Astrocyte of the cerebellum (primary cell): ENCODE measurements at regions not wholly inside any gene's neighbourhood (a gene's known extent, or its start where the extent isn't known, plus 50 kb on each side); places are given as distances from the start of the nearest gene placed in this dataset.

ENCODE experiments used
- DNase-seq: peaks from one replicate; pipeline ENCODE4 v3.0.0-alpha.2; 2011; ENCODE audit warnings: low read depth
- H3K4me3 ChIP-seq: 2 replicates; pipeline ENCODE4 v1.5.1; 2011; ENCODE audit warnings: mild to moderate bottlenecking, low read depth, low read length, moderate library complexity
- in situ Hi-C: cut with HindIII; loops from 2 replicates; pipeline ENCODE4 v1.10.0; 2017; ENCODE audit warnings: low sequenced_read_pairs
- TF ChIP-seq, protein P1 (sequence below): IDR thresholded peaks from 2 replicates; pipeline ENCODE4 v1.5.1; 2012; ENCODE audit warnings: low read length, low read depth, moderate library complexity, mild to moderate bottlenecking; ENCODE audit errors: missing control alignments

GRCh38 chr13:86403181-86403580 lies 604.0 kb upstream of the SLITRK6 start:
- H3K4me3 ChIP-seq = no peak overlapping the region
- no peak for DNase-seq
- TF ChIP-seq, protein P1, sequence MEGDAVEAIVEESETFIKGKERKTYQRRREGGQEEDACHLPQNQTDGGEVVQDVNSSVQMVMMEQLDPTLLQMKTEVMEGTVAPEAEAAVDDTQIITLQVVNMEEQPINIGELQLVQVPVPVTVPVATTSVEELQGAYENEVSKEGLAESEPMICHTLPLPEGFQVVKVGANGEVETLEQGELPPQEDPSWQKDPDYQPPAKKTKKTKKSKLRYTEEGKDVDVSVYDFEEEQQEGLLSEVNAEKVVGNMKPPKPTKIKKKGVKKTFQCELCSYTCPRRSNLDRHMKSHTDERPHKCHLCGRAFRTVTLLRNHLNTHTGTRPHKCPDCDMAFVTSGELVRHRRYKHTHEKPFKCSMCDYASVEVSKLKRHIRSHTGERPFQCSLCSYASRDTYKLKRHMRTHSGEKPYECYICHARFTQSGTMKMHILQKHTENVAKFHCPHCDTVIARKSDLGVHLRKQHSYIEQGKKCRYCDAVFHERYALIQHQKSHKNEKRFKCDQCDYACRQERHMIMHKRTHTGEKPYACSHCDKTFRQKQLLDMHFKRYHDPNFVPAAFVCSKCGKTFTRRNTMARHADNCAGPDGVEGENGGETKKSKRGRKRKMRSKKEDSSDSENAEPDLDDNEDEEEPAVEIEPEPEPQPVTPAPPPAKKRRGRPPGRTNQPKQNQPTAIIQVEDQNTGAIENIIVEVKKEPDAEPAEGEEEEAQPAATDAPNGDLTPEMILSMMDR = no peak
- in situ Hi-C loops = no loop called here

GRCh38 chr13:86409466-86410241 lies 610.4 kb upstream of the SLITRK6 start:
- H3K4me3 ChIP-seq = no peak overlapping the region
- in situ Hi-C loops = no loop called here
- DNase-seq = no peak
- TF ChIP-seq, protein P1 = no peak

DNA sequence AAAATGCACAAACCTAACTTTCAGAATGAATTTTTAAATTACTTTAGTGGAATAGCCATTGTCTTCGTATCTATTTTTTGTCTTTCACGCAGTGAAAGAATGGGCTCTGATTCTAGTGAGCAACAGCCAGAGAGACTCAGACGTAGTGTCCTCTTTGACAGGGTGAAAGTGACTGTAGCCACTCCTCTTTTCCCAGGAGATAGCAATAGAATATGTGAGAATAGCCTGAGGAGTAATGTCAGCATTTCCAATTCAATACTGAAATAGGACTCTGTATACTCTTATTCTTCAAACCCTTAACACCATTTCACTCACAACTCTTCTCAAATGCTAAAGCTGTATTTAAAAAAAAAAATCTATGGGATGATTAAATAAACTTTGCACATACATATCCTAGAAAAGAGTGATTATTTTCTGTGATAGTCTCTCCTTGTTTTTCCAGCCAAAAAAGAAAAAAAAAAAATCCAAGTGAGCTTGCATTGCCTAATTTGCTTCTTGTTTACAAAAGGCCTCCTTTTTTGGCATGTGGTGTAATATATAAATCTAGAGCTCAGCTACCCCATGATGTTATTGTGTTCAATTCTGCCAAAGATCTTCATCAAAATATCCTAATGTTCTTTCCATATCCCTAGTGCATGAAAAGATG lies 626.1 kb upstream of the SLITRK6 start:
- TF ChIP-seq, protein P1 = no peak
- no peak overlapping the region for H3K4me3 ChIP-seq
- in situ Hi-C loops = no loop called here
- DNase-seq = no peak

- TF ChIP-seq, protein P1 = no peak
- no peak for DNase-seq
- in situ Hi-C loops = no loop called here
- H3K4me3 ChIP-seq = no peak overlapping the region
These were observed 627.2 kb upstream of the SLITRK6 start for GRCh38 chr13:86426437-86426836.

- no peak overlapping the region for H3K4me3 ChIP-seq
- TF ChIP-seq, protein P1 = no peak
- in situ Hi-C loops = no loop called here
- DNase-seq = no peak
These were observed 630.5 kb upstream of the SLITRK6 start for GRCh38 chr13:86429756-86430155.

- in situ Hi-C loops = no loop called here
- no peak for DNase-seq
- H3K4me3 ChIP-seq = no peak overlapping the region
- TF ChIP-seq, protein P1 = no peak
These were observed 638.8 kb upstream of the SLITRK6 start for GRCh38 chr13:86438034-86438433.
